MM.1S (cell line): ENCODE measurements at regions not wholly inside any gene's neighbourhood (a gene's known extent, or its start where the extent isn't known, plus 50 kb on each side); places are given as distances from the start of the nearest gene placed in this dataset.

Experiments used
- DNase-seq: peaks from one replicate; pipeline ENCODE4 v3.0.0-alpha.2; 2015
- H2AFZ ChIP-seq: fragments of 300-600 bp; sonication (generic); 2 replicates; pipeline ENCODE4 v1.6.0; 2016; ENCODE audit warnings: antibody characterized with exemption, low read length
- H3F3A ChIP-seq: fragments of 300-600 bp; sonication (generic); 2 replicates; pipeline ENCODE4 v1.6.1; 2016; ENCODE audit warnings: mild to moderate bottlenecking, antibody characterized with exemption, low read length, moderate library complexity, mixed read lengths; ENCODE audit not compliant: insufficient read depth
- H3K27ac ChIP-seq: fragments of 300-600 bp; sonication (generic); 2 replicates; pipeline ENCODE4 v1.5.1; 2016; ENCODE audit warnings: mild to moderate bottlenecking, low read length
- H3K27me3 ChIP-seq: fragments of 300-600 bp; sonication (generic); replicated peaks from 2 replicates; pipeline ENCODE4 v1.6.0; 2016; ENCODE audit warnings: low read length; ENCODE audit not compliant: insufficient read depth
- H3K36me3 ChIP-seq: fragments of 300-600 bp; sonication (generic); replicated peaks from 2 replicates; pipeline ENCODE4 v1.6.1; 2016; ENCODE audit warnings: mild to moderate bottlenecking, low read length, mixed read lengths; ENCODE audit not compliant: insufficient read depth
- H3K4me1 ChIP-seq: fragments of 300-600 bp; sonication (generic); 2 replicates; pipeline ENCODE4 v1.6.1; 2016; ENCODE audit warnings: low read length, mixed read lengths
- H3K4me2 ChIP-seq: fragments of 300-600 bp; sonication (generic); 2 replicates; pipeline ENCODE4 v1.6.0; 2016; ENCODE audit warnings: low read depth, low read length
- H3K4me3 ChIP-seq: fragments of 300-600 bp; sonication (generic); 2 replicates; pipeline ENCODE4 v1.5.1; 2016; ENCODE audit warnings: low read length, mixed read lengths
- H3K79me2 ChIP-seq: fragments of 300-600 bp; sonication (generic); 2 replicates; pipeline ENCODE4 v1.6.1; 2016; ENCODE audit warnings: mixed run types, low read length, mixed read lengths
- H3K9ac ChIP-seq: fragments of 300-600 bp; sonication (generic); 2 replicates; pipeline ENCODE4 v1.6.1; 2016; ENCODE audit warnings: low read length, mixed read lengths
- H3K9me2 ChIP-seq: fragments of 300-600 bp; sonication (generic); replicated peaks from 2 replicates; pipeline ENCODE4 v1.6.1; 2016; ENCODE audit warnings: mild to moderate bottlenecking, low read length, mixed read lengths; ENCODE audit not compliant: insufficient read depth
- H3K9me3 ChIP-seq: fragments of 300-600 bp; sonication (generic); replicated peaks from 2 replicates; pipeline ENCODE4 v1.6.1; 2016; ENCODE audit warnings: mild to moderate bottlenecking, low read length, mixed read lengths; ENCODE audit not compliant: insufficient read depth
- H4K20me1 ChIP-seq: fragments of 300-600 bp; sonication (generic); 2 replicates; pipeline ENCODE4 v1.6.1; 2016; ENCODE audit warnings: mild to moderate bottlenecking, low read length, moderate library complexity, mixed read lengths; ENCODE audit not compliant: insufficient read depth
- CTCF ChIP-seq: fragments of 300-600 bp; sonication (generic); IDR thresholded peaks from 2 replicates; pipeline ENCODE4 v1.5.1; 2016; ENCODE audit warnings: antibody characterized with exemption, low read length, mixed read lengths
- EZH2 ChIP-seq: fragments of 300-600 bp; sonication (generic); optimal IDR thresholded peaks from 2 replicates; pipeline ENCODE3; 2017; ENCODE audit warnings: low read depth, mild to moderate bottlenecking, antibody characterized with exemption, low read length, mixed read lengths
- EZH2phosphoT487 ChIP-seq: fragments of 300-600 bp; sonication (generic); IDR thresholded peaks from 2 replicates; pipeline ENCODE4 v1.6.1; 2018; ENCODE audit warnings: antibody characterized with exemption, low read length

- Histone ChIP-seq H3K79me2 (no peaks in the 10 kb centered on the region), H3K27ac (no peak overlapping the region), H3K4me3 (no peak overlapping the region), H3K9ac (no peak overlapping the region), H3K4me1 (no peaks in the 10 kb centered on the region), H3K9me3 (no peaks in the 10 kb centered on the region; the same call in 1 of the 2 replicates), H3K9me2 (no peaks in the 10 kb centered on the region), H3F3A (no peaks in the 10 kb centered on the region), H3K36me3 (no peaks in the 10 kb centered on the region), H2AFZ (no peak overlapping the region), H3K27me3 (no peaks in the 10 kb centered on the region), H3K4me2 (no peak overlapping the region), H4K20me1 (no peaks in the 10 kb centered on the region)
- TF ChIP-seq EZH2phosphoT487 (no peak), CTCF (no peak), EZH2 (no peak)
- DNase-seq = no peak
Measured at GRCh38 chr5:30749971-30750370, 443.5 kb upstream of the CDH6 start.

- Histone ChIP-seq H3K4me1 (no peaks in the 10 kb centered on the region), H3K27me3 (no peaks in the 10 kb centered on the region), H3K36me3 (no peaks in the 10 kb centered on the region), H3F3A (no peaks in the 10 kb centered on the region), H3K27ac (no peak overlapping the region), H3K9ac (no peak overlapping the region), H3K79me2 (no peaks in the 10 kb centered on the region), H3K4me2 (no peak overlapping the region), H3K9me2 (no peaks in the 10 kb centered on the region), H3K4me3 (no peak overlapping the region), H3K9me3 (no peaks in the 10 kb centered on the region; the same call in 1 of the 2 replicates), H2AFZ (no peak overlapping the region), H4K20me1 (no peaks in the 10 kb centered on the region)
- no peak for TF ChIP-seq EZH2phosphoT487
- TF ChIP-seq CTCF = no peak
- no peak for TF ChIP-seq EZH2
- no peak for DNase-seq
Measured at GRCh38 chr5:30747412-30747811, 446.1 kb upstream of the CDH6 start.

GRCh38 chr5:30736669-30737068, 456.8 kb upstream of the CDH6 start:
- H3K36me3 ChIP-seq = no peaks in the 10 kb centered on the region
- no peaks in the 10 kb centered on the region for H3F3A ChIP-seq
- no peak for DNase-seq
- H3K4me2 ChIP-seq = no peak overlapping the region
- H3K9me3 ChIP-seq = no peaks in the 10 kb centered on the region
- H3K79me2 ChIP-seq = no peaks in the 10 kb centered on the region
- H3K4me3 ChIP-seq = no peak overlapping the region
- no peaks in the 10 kb centered on the region for H3K9me2 ChIP-seq
- H3K9ac ChIP-seq = no peak overlapping the region
- H3K27ac ChIP-seq = no peak overlapping the region
- H3K27me3 ChIP-seq = no peaks in the 10 kb centered on the region
- no peaks in the 10 kb centered on the region for H4K20me1 ChIP-seq
- H3K4me1 ChIP-seq = no peaks in the 10 kb centered on the region
- TF ChIP-seq EZH2phosphoT487 = no peak
- no peak for TF ChIP-seq CTCF
- no peak for TF ChIP-seq EZH2
- no peak overlapping the region for H2AFZ ChIP-seq
